GM12878 (cell line): ENCODE measurements at regions not wholly inside any gene's neighbourhood (a gene's known extent, or its start where the extent isn't known, plus 50 kb on each side); places are given as distances from the start of the nearest gene placed in this dataset.

Source experiments
- ATAC-seq: fragments of 200-7000 bp; cut with Tn5 transposase; 3 replicates; pipeline ENCODE4 v1.9.1; 2020; ENCODE audit warnings: mild to moderate bottlenecking, moderate library complexity
- BruUV-seq: library from RNA; stranded (reverse); fragments of 400-500 nt; replicated peaks from 2 replicates; lab custom pipeline; 2021; lab: Mats Ljungman, UMichigan
- CTCF ChIA-PET: fragments of 300-600 bp; sonication (Branson Sonifier 250); formaldehyde crosslinking; extraction: SDS; loops from one replicate; lab custom pipeline; 2021; ENCODE audit warnings: inconsistent platforms; lab: Yijun Ruan, JAX
- POLR2A ChIA-PET: fragments of 350-600 bp; formaldehyde crosslinking; extraction: SDS; loops from one replicate; lab custom pipeline; 2021; ENCODE audit warnings: inconsistent platforms; lab: Charles Lee
- RAD21 ChIA-PET: fragments of 300-600 bp; sonication (Branson Sonifier 250); formaldehyde crosslinking; loops from one replicate; lab custom pipeline; 2023; ENCODE audit warnings: antibody characterized with exemption; ENCODE audit not compliant: unreplicated experiment; lab: Charles Lee
- SMC1A ChIA-PET: fragments of 300-600 bp; sonication (Branson Sonifier 250); formaldehyde crosslinking; loops from one replicate; lab custom pipeline; 2023; ENCODE audit not compliant: unreplicated experiment, uncharacterized antibody; lab: Charles Lee
- DNase-seq: peaks from one replicate; pipeline ENCODE4 v3.0.0-alpha.2; 2011; ENCODE audit warnings: low read depth, low spot score
- FAIRE-seq: peaks from 3 replicates; lab custom pipeline; 2011; peaks lifted over from hg19 to GRCh38; lab: Jason Lieb, UNC
- H2AFZ ChIP-seq: 2 replicates; pipeline ENCODE4 v1.6.0; 2011; ENCODE audit warnings: low read depth, low read length, control low read depth; ENCODE audit not compliant: control insufficient read depth
- H3K27ac ChIP-seq: 2 replicates; pipeline ENCODE4 v1.5.1; 2011; ENCODE audit warnings: control low read depth; ENCODE audit not compliant: control insufficient read depth, insufficient read depth
- H3K27me3 ChIP-seq, 2 experiments: replicated peaks in 1 of 2; 2 replicates each; pipeline versions ENCODE4 v1.6.0 to v1.6.1; 2011; ENCODE audit warnings: low read length in 1 of 2; ENCODE audit not compliant: control insufficient read depth in 2 of 2, insufficient read depth in 2 of 2
- H3K36me3 ChIP-seq, 2 experiments: 2 replicates each; pipeline ENCODE4 v1.5.1; 2011; ENCODE audit warnings: low read length in 1 of 2; ENCODE audit not compliant: control insufficient read depth in 2 of 2, insufficient read depth in 2 of 2
- H3K4me1 ChIP-seq: 2 replicates; pipeline ENCODE4 v1.6.1; 2011; ENCODE audit warnings: mild to moderate bottlenecking, low read length, moderate library complexity, mixed read lengths; ENCODE audit not compliant: control insufficient read depth, insufficient read depth
- H3K4me2 ChIP-seq: 2 replicates; pipeline ENCODE4 v1.6.0; 2011; ENCODE audit warnings: control low read depth; ENCODE audit not compliant: control insufficient read depth, insufficient read depth
- H3K4me3 ChIP-seq: fragments of 200-600 bp; sonication (generic); 2 replicates; pipeline ENCODE4 v1.5.1; 2016
- H3K79me2 ChIP-seq: 2 replicates; pipeline ENCODE4 v1.6.0; 2011; ENCODE audit warnings: low read length; ENCODE audit not compliant: control insufficient read depth, insufficient read depth
- H3K9ac ChIP-seq: 2 replicates; pipeline ENCODE4 v1.8.0; 2011; ENCODE audit warnings: low read length, control low read depth, mixed read lengths; ENCODE audit not compliant: control insufficient read depth, insufficient read depth
- H3K9me3 ChIP-seq: replicated peaks from 3 replicates; pipeline ENCODE4 v1.5.1; 2011; ENCODE audit warnings: mild to moderate bottlenecking, low read length; ENCODE audit not compliant: control insufficient read depth, insufficient read depth
- H4K20me1 ChIP-seq: 2 replicates; pipeline ENCODE4 v1.6.0; 2011; ENCODE audit not compliant: control insufficient read depth, insufficient read depth
- ATF2 ChIP-seq: IDR thresholded peaks from 2 replicates; pipeline ENCODE4 v1.6.1; 2012; ENCODE audit warnings: low read length, inconsistent platforms
- CREM ChIP-seq: IDR thresholded peaks from 2 replicates; pipeline ENCODE4 v1.6.1; 2014; ENCODE audit warnings: antibody characterized with exemption, low read depth
- NFIC ChIP-seq: IDR thresholded peaks from 2 replicates; pipeline ENCODE4 v1.6.1; 2012; ENCODE audit warnings: low read depth, mild to moderate bottlenecking, inconsistent platforms, low read length, moderate library complexity
- PKNOX1 ChIP-seq: fragments of 450-650 bp; IDR thresholded peaks from 2 replicates; pipeline ENCODE4 v1.6.1; 2016; ENCODE audit warnings: mild to moderate bottlenecking
- POLR2A ChIP-seq: IDR thresholded peaks from 2 replicates; pipeline ENCODE4 v1.6.1; 2011; ENCODE audit warnings: low read depth, mild to moderate bottlenecking, low read length
- POU2F2 ChIP-seq: IDR thresholded peaks from 3 replicates; pipeline ENCODE4 v1.6.1; 2011; ENCODE audit warnings: low read depth, mild to moderate bottlenecking, low read length, borderline replicate concordance
- RCOR1 ChIP-seq: conservative IDR thresholded peaks from 2 replicates; pipeline ENCODE4 v1.6.1; 2012; ENCODE audit warnings: low read depth, low read length, improper control_type of control experiment
- SUZ12 ChIP-seq: fragments of 200-600 bp; sonication (generic); IDR thresholded peaks from one replicate; pipeline ENCODE4 v1.6.1; 2018; ENCODE audit warnings: antibody characterized with exemption, mild to moderate bottlenecking; ENCODE audit not compliant: unreplicated experiment
- WRNIP1 ChIP-seq: IDR thresholded peaks from 2 replicates; pipeline ENCODE4 v1.6.1; 2011; ENCODE audit warnings: low read depth, low read length, improper control_type of control experiment, borderline replicate concordance
- ZBED1 ChIP-seq: IDR thresholded peaks from 2 replicates; pipeline ENCODE4 v1.6.1; 2016; ENCODE audit warnings: borderline replicate concordance
- WGBS: methylation state at CpG from one replicate; pipeline ENCODE4 v1.1.6; 2016; ENCODE audit warnings: low lambda C conversion rate; ENCODE audit not compliant: insufficient replicate concordance, insufficient coverage; ENCODE audit errors: missing lambda C conversion rate; 5-methylcytosine and 5-hydroxymethylcytosine counted together
- in situ Hi-C: fragments of 300-500 bp; cut with MboI; formaldehyde crosslinking; loops from 9 replicates; pipeline ENCODE4 v1.14.3; 2018; ENCODE audit warnings: mixed read lengths
- intact Hi-C: fragments of 100-400 bp; cut with micrococcal nuclease; formaldehyde crosslinking; loops from one replicate; pipeline ENCODE4 v1.14.2; 2022; ENCODE audit not compliant: unreplicated experiment

GRCh38 chr1:234922987-234923386 is 205.7 kb downstream of the TOMM20 start (continued):
- TF ChIP-seq PKNOX1 (no peak), POLR2A (no peak), ZBED1 (no peak)

- ChIA-PET SMC1A (interaction anchor here (0.6 to 1.2 kb wide), 2 partner anchors 23 to 40 kb away, joined by 3 read pairs; no protein-coding TSS in a partner anchor), POLR2A (no interaction called here)
- ATAC-seq, result no peak
- intact Hi-C loops (no loop called here), in situ Hi-C loops (no loop called here)
- H3K4me3 ChIP-seq, result no peak overlapping the region
- H3K9me3 ChIP-seq, result peaks cover 9% of the 10 kb centered on the region
- BruUV-seq, result no TSS peak
- no peak for DNase-seq
- no peaks in the 10 kb centered on the region for H3K36me3 ChIP-seq
- H3K9ac ChIP-seq, result no peak overlapping the region
- 96% methylated on average over 14 of the region's 14 CpGs for WGBS
- no peaks in the 10 kb centered on the region for H3K27me3 ChIP-seq
- no peak overlapping the region for H2AFZ ChIP-seq
- H3K4me2 ChIP-seq, result no peak overlapping the region
- H3K4me1 ChIP-seq, result peaks cover 20% of the 10 kb centered on the region
- H3K79me2 ChIP-seq, result no peaks in the 10 kb centered on the region
- no peak overlapping the region for H3K27ac ChIP-seq
- FAIRE-seq, result no peak
- TF ChIP-seq POU2F2 (no peak), ATF2 (no peak), CREM (no peak), WRNIP1 (no peak), RCOR1 (no peak), NFIC (no peak), SUZ12 (no peak)
- TF ChIP-seq, all 136 proteins: peak for 0
- CTCF ChIA-PET, result interaction anchor here (1.0 kb wide), 1 partner anchor 14 kb away, joined by 3 read pairs; no protein-coding TSS in a partner anchor
- H4K20me1 ChIP-seq, result no peaks in the 10 kb centered on the region
- RAD21 ChIA-PET, result no interaction called here
These were observed 207.2 kb downstream of the TOMM20 start for GRCh38 chr1:234921266-234922062.
